ENCODE measurements at regions not wholly inside any gene's neighbourhood (a gene's known extent, or its start where the extent isn't known, plus 50 kb on each side); places are given as distances from the start of the nearest gene placed in this dataset.

DNA sequence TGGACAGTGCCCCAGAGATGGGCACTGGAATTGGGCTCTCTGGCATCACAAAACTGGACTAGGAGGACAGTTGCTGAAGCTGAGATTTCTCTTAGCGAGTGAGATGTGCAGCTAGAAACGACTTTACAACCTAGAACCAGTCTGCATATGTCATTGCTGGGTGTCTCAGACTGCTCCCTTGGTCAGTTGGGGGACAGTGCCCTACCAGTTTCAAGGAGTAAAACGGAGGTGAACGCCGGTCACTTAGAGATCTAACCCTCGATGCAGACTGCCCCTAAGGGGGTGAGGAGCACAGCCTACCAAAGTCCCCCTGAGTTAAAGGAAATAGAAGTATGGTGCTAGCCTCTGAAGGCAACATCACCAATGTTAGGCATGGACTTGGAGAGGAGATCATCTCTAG is 704.4 kb upstream of the CDH9 start:
- Histone ChIP-seq H2BK12ac (ENCODE audit: insufficient read length, low read depth, low read length) (no peak overlapping the region), H2BK5ac (ENCODE audit: insufficient read length, low read length) (no peak overlapping the region), H3K9ac (ENCODE audit: extremely low read depth, insufficient read length, low read length) (no peak overlapping the region)

More for the DNA sequence above, 704.4 kb upstream of the CDH9 start:
- Histone ChIP-seq H3K27ac (ENCODE audit: insufficient read length, low read depth, low read length) (no peak overlapping the region), H3K4me1 (ENCODE audit: insufficient read depth, low read length) (no peaks in the 10 kb centered on the region), H3K79me1 (ENCODE audit: insufficient read depth, low read depth, low read length, poor library complexity, severe bottlenecking) (no peaks in the 10 kb centered on the region), H4K91ac (ENCODE audit: insufficient read length, low read depth, low read length) (no peak overlapping the region), H4K5ac (ENCODE audit: insufficient read length, low read depth, low read length) (no peak overlapping the region), H3K4ac (ENCODE audit: low read depth, low read length) (no peak overlapping the region), H3K14ac (ENCODE audit: insufficient read depth, low read length) (no peak overlapping the region), H4K8ac (replicated peaks; ENCODE audit: insufficient read length, low read depth, low read length) (no peak overlapping the region), H3K27me3 (ENCODE audit: insufficient read depth, low read length) (no peaks in the 10 kb centered on the region), H2BK120ac (ENCODE audit: low read depth, low read length, poor library complexity, severe bottlenecking) (no peak overlapping the region), H3K18ac (ENCODE audit: insufficient read length, low read depth, low read length) (no peak overlapping the region), H4K20me1 (ENCODE audit: control insufficient read depth, insufficient read depth, insufficient read length) (no peaks in the 10 kb centered on the region), H3K56ac (ENCODE audit: insufficient read length, low read depth, low read length) (no peak overlapping the region), H3K4me2 (ENCODE audit: insufficient read depth, insufficient read length, low read length) (no peak overlapping the region), H2BK15ac (ENCODE audit: low read depth, low read length) (no peak overlapping the region), H3T11ph (ENCODE audit: low read length) (no peak overlapping the region), H2AK5ac (ENCODE audit: insufficient read length, low read length) (no peak overlapping the region), H3K9me3 (ENCODE audit: control insufficient read depth, low read depth, low read length) (no peaks in the 10 kb centered on the region), H2BK20ac (ENCODE audit: low read depth, low read length, poor library complexity, severe bottlenecking) (no peak overlapping the region), H3K79me2 (ENCODE audit: insufficient read depth, low read length) (no peaks in the 10 kb centered on the region), H3K23ac (ENCODE audit: insufficient read length, low read depth, low read length) (no peak overlapping the region), H2AFZ (ENCODE audit: low read length) (no peak overlapping the region), H3K23me2 (ENCODE audit: insufficient read length, low read depth, low read length, poor library complexity, severe bottlenecking) (no peaks in the 10 kb centered on the region)
- Mint-ChIP-seq H3K27me3 (ENCODE audit: low read depth) (no peaks in the 10 kb centered on the region), H3K4me1 (no peaks in the 10 kb centered on the region), H3K4me3 (no peak overlapping the region), H3K27ac (no peak overlapping the region), H3K36me3 (ENCODE audit: insufficient read depth in 1 of 3, low read depth in 3 of 3) (peaks cover 0 to 9% (median 0%) of the 10 kb centered on the region in 3 experiments; a peak in 3 of 7 replicates), H3K9me3 (peaks cover 7 to 9% of the 10 kb centered on the region in 2 experiments; a peak in 4 of 5 replicates)
- TF ChIP-seq CTCF (conservative IDR thresholded peaks at IDR 0.05): no peak
- no CpG with 5 or more reads among the region's 6 CpGs for WGBS (ENCODE audit: extremely low coverage, insufficient read length, low lambda C conversion rate)
- no peak for DNase-seq

Data from H9 (cell line).